22Rv1 (cell line): ENCODE measurements at regions not wholly inside any gene's neighbourhood (a gene's known extent, or its start where the extent isn't known, plus 50 kb on each side); places are given as distances from the start of the nearest gene placed in this dataset.

Source experiments
- CTCF ChIP-seq: fragments of 450-650 bp; IDR thresholded peaks from 2 replicates; pipeline ENCODE4 v1.5.1; 2017; ENCODE audit warnings: mild to moderate bottlenecking
- ZFX ChIP-seq: fragments of 450-650 bp; IDR thresholded peaks from 2 replicates; pipeline ENCODE4 v1.6.1; 2017; ENCODE audit warnings: antibody characterized with exemption, borderline replicate concordance

GRCh38 chr11:135004495-135004894, 592.5 kb upstream of the B3GAT1 start:
- TF ChIP-seq CTCF (no peak), ZFX (no peak)
